ENCODE measurements at regions not wholly inside any gene's neighbourhood (a gene's known extent, or its start where the extent isn't known, plus 50 kb on each side); places are given as distances from the start of the nearest gene placed in this dataset.

GRCh38 chr13:59201841-59202240, 961.9 kb downstream of the DIAPH3 start:
- no peak overlapping the region for H3K27ac ChIP-seq (ENCODE audit: low read depth in 1 of 2, low read length in 2 of 2)
- H3K4me1 ChIP-seq (ENCODE audit: control insufficient read depth in 4 of 4, insufficient read depth in 4 of 4, low read length in 3 of 4): no peaks in the 10 kb centered on the region
- no peak for TF ChIP-seq HNF4A (conservative IDR thresholded peaks at IDR 0.05)
- TF ChIP-seq FOXA2 (IDR thresholded peaks at IDR 0.05): no peak
- no peak for TF ChIP-seq YY1 (IDR thresholded peaks at IDR 0.05)
- TF ChIP-seq, protein P1, sequence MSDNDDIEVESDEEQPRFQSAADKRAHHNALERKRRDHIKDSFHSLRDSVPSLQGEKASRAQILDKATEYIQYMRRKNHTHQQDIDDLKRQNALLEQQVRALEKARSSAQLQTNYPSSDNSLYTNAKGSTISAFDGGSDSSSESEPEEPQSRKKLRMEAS (IDR thresholded peaks at IDR 0.05): no peak
- TF ChIP-seq FOXA1 (IDR thresholded peaks at IDR 0.05): no peak
- TF ChIP-seq JUND (IDR thresholded peaks at IDR 0.05): no peak
- TF ChIP-seq CTCF (IDR thresholded peaks at IDR 0.05; ENCODE audit: low read depth, low read length, missing input control): no peak
- no peak for TF ChIP-seq TAF1 (conservative IDR thresholded peaks at IDR 0.05)
- no peak for TF ChIP-seq RXRA (IDR thresholded peaks at IDR 0.05)
- TF ChIP-seq, protein P2, sequence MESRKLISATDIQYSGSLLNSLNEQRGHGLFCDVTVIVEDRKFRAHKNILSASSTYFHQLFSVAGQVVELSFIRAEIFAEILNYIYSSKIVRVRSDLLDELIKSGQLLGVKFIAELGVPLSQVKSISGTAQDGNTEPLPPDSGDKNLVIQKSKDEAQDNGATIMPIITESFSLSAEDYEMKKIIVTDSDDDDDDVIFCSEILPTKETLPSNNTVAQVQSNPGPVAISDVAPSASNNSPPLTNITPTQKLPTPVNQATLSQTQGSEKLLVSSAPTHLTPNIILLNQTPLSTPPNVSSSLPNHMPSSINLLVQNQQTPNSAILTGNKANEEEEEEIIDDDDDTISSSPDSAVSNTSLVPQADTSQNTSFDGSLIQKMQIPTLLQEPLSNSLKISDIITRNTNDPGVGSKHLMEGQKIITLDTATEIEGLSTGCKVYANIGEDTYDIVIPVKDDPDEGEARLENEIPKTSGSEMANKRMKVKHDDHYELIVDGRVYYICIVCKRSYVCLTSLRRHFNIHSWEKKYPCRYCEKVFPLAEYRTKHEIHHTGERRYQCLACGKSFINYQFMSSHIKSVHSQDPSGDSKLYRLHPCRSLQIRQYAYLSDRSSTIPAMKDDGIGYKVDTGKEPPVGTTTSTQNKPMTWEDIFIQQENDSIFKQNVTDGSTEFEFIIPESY (IDR thresholded peaks at IDR 0.05): no peak
- TF ChIP-seq SP1 (IDR thresholded peaks at IDR 0.05): no peak
- WGBS: 63% methylated on average over 2 of the region's 2 CpGs
- DNase-seq (ENCODE audit: low spot score): no peak
- H3K27me3 ChIP-seq (ENCODE audit: control insufficient read depth in 4 of 4, insufficient read depth in 4 of 4, low read length in 3 of 4): no peaks in the 10 kb centered on the region
- peaks cover 0 to 2% (median 0%) of the 10 kb centered on the region in 4 donors for H3K9me3 ChIP-seq (ENCODE audit: control insufficient read depth in 4 of 4, low read length in 3 of 4)
- H3K4me3 ChIP-seq (ENCODE audit: low read depth in 1 of 3, low read length in 3 of 3): no peak overlapping the region
- no peak overlapping the region for H3K9ac ChIP-seq (ENCODE audit: low read depth in 1 of 2, low read length in 2 of 2)
- no peaks in the 10 kb centered on the region for H3K36me3 ChIP-seq (ENCODE audit: control insufficient read depth in 4 of 4, insufficient read depth in 3 of 4, low read depth in 1 of 4, low read length in 3 of 4)

GRCh38 chr13:59203855-59204254, 959.9 kb downstream of the DIAPH3 start:
- Histone ChIP-seq H3K36me3 (ENCODE audit: control insufficient read depth in 4 of 4, insufficient read depth in 3 of 4, low read depth in 1 of 4, low read length in 3 of 4) (no peaks in the 10 kb centered on the region), H3K27me3 (ENCODE audit: control insufficient read depth in 4 of 4, insufficient read depth in 4 of 4, low read length in 3 of 4) (no peaks in the 10 kb centered on the region), H3K27ac (ENCODE audit: low read depth in 1 of 2, low read length in 2 of 2) (no peak overlapping the region), H3K9ac (ENCODE audit: low read depth in 1 of 2, low read length in 2 of 2) (no peak overlapping the region), H3K4me1 (ENCODE audit: control insufficient read depth in 4 of 4, insufficient read depth in 4 of 4, low read length in 3 of 4) (no peaks in the 10 kb centered on the region), H3K4me3 (ENCODE audit: low read depth in 1 of 3, low read length in 3 of 3) (no peak overlapping the region), H3K9me3 (ENCODE audit: control insufficient read depth in 4 of 4, low read length in 3 of 4) (peaks cover 0 to 2% (median 0%) of the 10 kb centered on the region in 4 donors)
- TF ChIP-seq FOXA1 (IDR thresholded peaks at IDR 0.05) (no peak), RXRA (IDR thresholded peaks at IDR 0.05) (no peak), EGR1 (IDR thresholded peaks at IDR 0.05; ENCODE audit: low read depth in 2 of 2) (no peak), RAD21 (IDR thresholded peaks at IDR 0.05) (no peak), FOXA2 (IDR thresholded peaks at IDR 0.05) (no peak)
- TF ChIP-seq, protein P3, sequence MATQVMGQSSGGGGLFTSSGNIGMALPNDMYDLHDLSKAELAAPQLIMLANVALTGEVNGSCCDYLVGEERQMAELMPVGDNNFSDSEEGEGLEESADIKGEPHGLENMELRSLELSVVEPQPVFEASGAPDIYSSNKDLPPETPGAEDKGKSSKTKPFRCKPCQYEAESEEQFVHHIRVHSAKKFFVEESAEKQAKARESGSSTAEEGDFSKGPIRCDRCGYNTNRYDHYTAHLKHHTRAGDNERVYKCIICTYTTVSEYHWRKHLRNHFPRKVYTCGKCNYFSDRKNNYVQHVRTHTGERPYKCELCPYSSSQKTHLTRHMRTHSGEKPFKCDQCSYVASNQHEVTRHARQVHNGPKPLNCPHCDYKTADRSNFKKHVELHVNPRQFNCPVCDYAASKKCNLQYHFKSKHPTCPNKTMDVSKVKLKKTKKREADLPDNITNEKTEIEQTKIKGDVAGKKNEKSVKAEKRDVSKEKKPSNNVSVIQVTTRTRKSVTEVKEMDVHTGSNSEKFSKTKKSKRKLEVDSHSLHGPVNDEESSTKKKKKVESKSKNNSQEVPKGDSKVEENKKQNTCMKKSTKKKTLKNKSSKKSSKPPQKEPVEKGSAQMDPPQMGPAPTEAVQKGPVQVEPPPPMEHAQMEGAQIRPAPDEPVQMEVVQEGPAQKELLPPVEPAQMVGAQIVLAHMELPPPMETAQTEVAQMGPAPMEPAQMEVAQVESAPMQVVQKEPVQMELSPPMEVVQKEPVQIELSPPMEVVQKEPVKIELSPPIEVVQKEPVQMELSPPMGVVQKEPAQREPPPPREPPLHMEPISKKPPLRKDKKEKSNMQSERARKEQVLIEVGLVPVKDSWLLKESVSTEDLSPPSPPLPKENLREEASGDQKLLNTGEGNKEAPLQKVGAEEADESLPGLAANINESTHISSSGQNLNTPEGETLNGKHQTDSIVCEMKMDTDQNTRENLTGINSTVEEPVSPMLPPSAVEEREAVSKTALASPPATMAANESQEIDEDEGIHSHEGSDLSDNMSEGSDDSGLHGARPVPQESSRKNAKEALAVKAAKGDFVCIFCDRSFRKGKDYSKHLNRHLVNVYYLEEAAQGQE (IDR thresholded peaks at IDR 0.05): no peak
- WGBS: 49% methylated on average over 6 of the region's 6 CpGs
- DNase-seq (ENCODE audit: low spot score): no peak
